ENCODE measurements at regions not wholly inside any gene's neighbourhood (a gene's known extent, or its start where the extent isn't known, plus 50 kb on each side); places are given as distances from the start of the nearest gene placed in this dataset.

GRCh38 chr12:58166643-58167042 lies 225.3 kb downstream of the ATP23 start:
- Histone ChIP-seq H4K20me1 (ENCODE audit: insufficient read depth) (no peaks in the 10 kb centered on the region), H3K9me3 (ENCODE audit: control insufficient read depth in 1 of 2, insufficient read depth in 1 of 2, low read depth in 1 of 2, low read length in 2 of 2) (no peaks in the 10 kb centered on the region), H3K4me2 (ENCODE audit: low read length) (no peak overlapping the region), H3K79me2 (ENCODE audit: insufficient read depth, low read length) (no peaks in the 10 kb centered on the region), H3K4me1 (ENCODE audit: control insufficient read depth in 1 of 2, insufficient read depth in 2 of 2, low read length in 2 of 2) (no peaks in the 10 kb centered on the region), H3K4me3 (replicated peaks in 1 of 2; ENCODE audit: low read depth in 1 of 2, low read length in 2 of 2) (no peak overlapping the region), H3K27me3 (ENCODE audit: insufficient read depth, low read length) (no peaks in the 10 kb centered on the region), H3K9me2 (ENCODE audit: insufficient read depth) (peaks cover 4% of the 10 kb centered on the region; the same call in 1 of the 2 replicates), H2AFZ (ENCODE audit: low read depth, low read length, poor library complexity, severe bottlenecking) (no peak overlapping the region), H3K36me3 (ENCODE audit: control insufficient read depth in 1 of 2, insufficient read depth in 2 of 2, low read length in 2 of 2) (no peaks in the 10 kb centered on the region), H3K27ac (ENCODE audit: low read depth, low read length) (no peak overlapping the region), H3K9ac (ENCODE audit: low read length) (no peak overlapping the region)
- no TSS peak for BruUV-seq (replicated peaks)
- ChIA-PET CTCF (no interaction called here), RAD21 (ENCODE audit: low non-redundant PET in 1 of 2, low total read pairs in 2 of 2, uncharacterized antibody in 2 of 2, unreplicated experiment in 2 of 2) (no interaction called here), POLR2A (no interaction called here)
- no peak for TF ChIP-seq CEBPB (IDR thresholded peaks at IDR 0.05; ENCODE audit: low read depth)
- TF ChIP-seq ZBTB33 (IDR thresholded peaks at IDR 0.05; ENCODE audit: extremely low read depth, insufficient replicate concordance, low read length) = no peak
- no peak for TF ChIP-seq ZNF274 (IDR thresholded peaks at IDR 0.05; ENCODE audit: low read depth, low read length)
- no peak for TF ChIP-seq EZH2phosphoT487 (IDR thresholded peaks at IDR 0.05; ENCODE audit: borderline replicate concordance)
- no peak for TF ChIP-seq ZFX (IDR thresholded peaks at IDR 0.05)
- TF ChIP-seq TCF7L2 (IDR thresholded peaks at IDR 0.05; ENCODE audit: borderline replicate concordance, extremely low read depth, insufficient read depth, insufficient read length) = no peak
- TF ChIP-seq POLR2A (IDR thresholded peaks at IDR 0.05; ENCODE audit: borderline replicate concordance, extremely low read depth, insufficient read depth, insufficient read length) = no peak
- TF ChIP-seq SIN3A (IDR thresholded peaks at IDR 0.05; ENCODE audit: low read depth) = no peak
- TF ChIP-seq RAD21 (IDR thresholded peaks at IDR 0.05; ENCODE audit: low read depth) = no peak
- TF ChIP-seq FOSL1 (IDR thresholded peaks at IDR 0.05; ENCODE audit: low read depth) = no peak
- DNase-seq (ENCODE audit: low read depth, low spot score) = no peak
- ATAC-seq = no peak
- intact Hi-C loops (cut with micrococcal nuclease) = no loop called here

- no peak overlapping the region for H3K4me2 ChIP-seq (ENCODE audit: low read length)
- ChIA-PET CTCF (no interaction called here), POLR2A (no interaction called here), RAD21 (ENCODE audit: low non-redundant PET in 1 of 2, low total read pairs in 2 of 2, uncharacterized antibody in 2 of 2, unreplicated experiment in 2 of 2) (no interaction called here)
- H3K9me3 ChIP-seq (ENCODE audit: control insufficient read depth in 1 of 2, insufficient read depth in 1 of 2, low read depth in 1 of 2, low read length in 2 of 2) = no peaks in the 10 kb centered on the region
- H3K27me3 ChIP-seq (ENCODE audit: insufficient read depth, low read length) = no peaks in the 10 kb centered on the region
- no peaks in the 10 kb centered on the region for H3K79me2 ChIP-seq (ENCODE audit: insufficient read depth, low read length)
- H3K9me2 ChIP-seq (ENCODE audit: insufficient read depth) = peaks cover 4% of the 10 kb centered on the region; the same call in 1 of the 2 replicates
- H4K20me1 ChIP-seq (ENCODE audit: insufficient read depth) = no peaks in the 10 kb centered on the region
- H3K36me3 ChIP-seq (ENCODE audit: control insufficient read depth in 1 of 2, insufficient read depth in 2 of 2, low read length in 2 of 2) = no peaks in the 10 kb centered on the region
- ATAC-seq (no peak), DNase-seq (ENCODE audit: low read depth, low spot score) (no peak)
- H3K4me3 ChIP-seq (replicated peaks in 1 of 2; ENCODE audit: low read depth in 1 of 2, low read length in 2 of 2) = no peak overlapping the region
- no peaks in the 10 kb centered on the region for H3K4me1 ChIP-seq (ENCODE audit: control insufficient read depth in 1 of 2, insufficient read depth in 2 of 2, low read length in 2 of 2)
- intact Hi-C loops (cut with micrococcal nuclease) = no loop called here
- TF ChIP-seq JUND (IDR thresholded peaks at IDR 0.05) = no peak
- no peak for TF ChIP-seq SP1 (IDR thresholded peaks at IDR 0.05; ENCODE audit: low read depth)
- TF ChIP-seq CBX3 (IDR thresholded peaks at IDR 0.05; ENCODE audit: low read depth) = no peak
- TF ChIP-seq EZH2phosphoT487 (IDR thresholded peaks at IDR 0.05; ENCODE audit: borderline replicate concordance) = no peak
- no peak for TF ChIP-seq FOSL1 (IDR thresholded peaks at IDR 0.05; ENCODE audit: low read depth)
- no peak for TF ChIP-seq MAX (IDR thresholded peaks at IDR 0.05)
- no peak for TF ChIP-seq TCF7L2 (IDR thresholded peaks at IDR 0.05; ENCODE audit: borderline replicate concordance, extremely low read depth, insufficient read depth, insufficient read length)
- TF ChIP-seq EGR1 (IDR thresholded peaks at IDR 0.05; ENCODE audit: low read depth) = no peak
- no peak for TF ChIP-seq POLR2AphosphoS5 (IDR thresholded peaks at IDR 0.05; ENCODE audit: low read depth, low read length)
- no peak for TF ChIP-seq CTCF (IDR thresholded peaks at IDR 0.05 in 2 of 3, conservative IDR thresholded peaks at IDR 0.05 in 1 of 3; ENCODE audit: borderline replicate concordance in 1 of 3, insufficient read depth in 1 of 3, low read depth in 2 of 3, low read length in 2 of 3)
- no peak for TF ChIP-seq ELF1 (IDR thresholded peaks at IDR 0.05; ENCODE audit: borderline replicate concordance, low read depth)
- TF ChIP-seq YY1 (IDR thresholded peaks at IDR 0.05; ENCODE audit: extremely low read depth, insufficient replicate concordance, low read depth, low read length) = no peak
- no TSS peak for BruUV-seq (replicated peaks)
- no peak overlapping the region for H2AFZ ChIP-seq (ENCODE audit: low read depth, low read length, poor library complexity, severe bottlenecking)
- H3K9ac ChIP-seq (ENCODE audit: low read length) = no peak overlapping the region
- no peak overlapping the region for H3K27ac ChIP-seq (ENCODE audit: low read depth, low read length)
Measured at GRCh38 chr12:58167622-58168021, 226.3 kb downstream of the ATP23 start.
